Body of pancreas (tissue), 4 donors: ENCODE measurements at regions not wholly inside any gene's neighbourhood (a gene's known extent, or its start where the extent isn't known, plus 50 kb on each side); places are given as distances from the start of the nearest gene placed in this dataset.

ENCODE experiments used
- ATAC-seq: fragments of 150-250 bp; one replicate; pipeline ENCODE4 v1.9.1; 2016
- DNase-seq, 4 donors: peaks; one replicate each; pipeline ENCODE4 v3.0.0-alpha.2; 2019
- H3K27ac ChIP-seq, 4 donors: fragments of 200-600 bp; sonication (generic); 1 replicate in 3 of 4; 2 replicates in 1 of 4; pipeline versions ENCODE4 v1.5.1 to v1.6.1; 2016 to 2019; ENCODE audit warnings: mild to moderate bottlenecking in 1 of 4, mixed read lengths in 1 of 4, moderate library complexity in 1 of 4
- H3K27me3 ChIP-seq, 2 donors: fragments of 200-600 bp; sonication (generic); one replicate each; pipeline ENCODE4 v1.6.0; 2016; ENCODE audit warnings: mild to moderate bottlenecking in 1 of 2
- H3K36me3 ChIP-seq, 2 donors: fragments of 200-600 bp; sonication (generic); replicated peaks in 1 of 2; 2 replicates each; pipeline ENCODE4 v1.5.1; 2016; ENCODE audit warnings: low read depth in 2 of 2; ENCODE audit not compliant: insufficient read depth in 1 of 2
- H3K4me1 ChIP-seq: fragments of 200-600 bp; sonication (generic); one replicate; pipeline ENCODE4 v1.6.0; 2016
- H3K4me3 ChIP-seq, 2 donors: fragments of 200-600 bp; sonication (generic); 1 replicate in 1 of 2; 2 replicates in 1 of 2; pipeline ENCODE4 v1.5.1; 2016 to 2019
- H3K9me3 ChIP-seq, 3 donors: fragments of 200-600 bp; sonication (generic); 1 replicate in 2 of 3; 2 replicates in 1 of 3; pipeline ENCODE4 v1.5.1; 2016
- CTCF ChIP-seq, 7 experiments: fragments of 450-650 bp in 4 of 7; fragments of 200-600 bp in 3 of 7; sonication (generic) in 3 of 7; IDR thresholded peaks; one replicate each; pipeline ENCODE4 v1.5.1; 2016 to 2019; ENCODE audit warnings: antibody characterized with exemption in 7 of 7
- POLR2A ChIP-seq, 3 donors: fragments of 450-650 bp; IDR thresholded peaks; one replicate each; pipeline ENCODE4 v1.6.1; 2016; ENCODE audit warnings: antibody characterized with exemption in 3 of 3, mild to moderate bottlenecking in 2 of 3
- WGBS, 2 donors: methylation state at CpG; one replicate each; pipeline ENCODE4 v1.1.5; 2017; 5-methylcytosine and 5-hydroxymethylcytosine counted together
- intact Hi-C: fragments of 100-400 bp; cut with DNase I; formaldehyde crosslinking; loops from one replicate; pipeline ENCODE4 v1.15.1; 2023

- Histone ChIP-seq H3K4me1 (no peaks in the 10 kb centered on the region), H3K9me3 (peaks cover 0 to 2% (median 0%) of the 10 kb centered on the region in 3 donors), H3K36me3 (no peaks in the 10 kb centered on the region), H3K4me3 (no peak overlapping the region), H3K27ac (no peak overlapping the region), H3K27me3 (no peaks in the 10 kb centered on the region)
- ATAC-seq (no peak), DNase-seq (no peak)
- WGBS, 2 donors = 68 to 76% methylated on average over 8 of the region's 8 CpGs
- TF ChIP-seq POLR2A (IDR thresholded peaks at IDR 0.05) = no peak
- no peak for TF ChIP-seq CTCF (IDR thresholded peaks at IDR 0.05)
- intact Hi-C loops = no loop called here
Measured at GRCh38 chr21:35825370-35826353, 234.7 kb downstream of the SETD4 start.

GRCh38 chr21:35824136-35824535 is 236.2 kb downstream of the SETD4 start:
- H3K27me3 ChIP-seq = no peaks in the 10 kb centered on the region
- ATAC-seq (no peak), DNase-seq (no peak)
- TF ChIP-seq CTCF (IDR thresholded peaks at IDR 0.05) (no peak), POLR2A (IDR thresholded peaks at IDR 0.05) (no peak)
- no peak overlapping the region for H3K4me3 ChIP-seq
- 65 to 88% methylated on average over 3 of the region's 3 CpGs for WGBS, 2 donors
- H3K36me3 ChIP-seq = no peaks in the 10 kb centered on the region
- no peaks in the 10 kb centered on the region for H3K9me3 ChIP-seq
- no peak overlapping the region for H3K27ac ChIP-seq
- no peaks in the 10 kb centered on the region for H3K4me1 ChIP-seq
- intact Hi-C loops = no loop called here

- H3K36me3 ChIP-seq = no peaks in the 10 kb centered on the region
- H3K9me3 ChIP-seq = no peaks in the 10 kb centered on the region
- no peaks in the 10 kb centered on the region for H3K27me3 ChIP-seq
- H3K4me1 ChIP-seq = no peaks in the 10 kb centered on the region
- H3K4me3 ChIP-seq = no peak overlapping the region
- TF ChIP-seq POLR2A (IDR thresholded peaks at IDR 0.05) (no peak), CTCF (IDR thresholded peaks at IDR 0.05) (no peak)
- ATAC-seq (no peak), DNase-seq (no peak)
- 86 to 91% methylated on average over 12 of the region's 12 CpGs for WGBS, 2 donors
- intact Hi-C loops = no loop called here
- H3K27ac ChIP-seq = no peak overlapping the region
Measured at GRCh38 chr21:35819134-35819533, 241.2 kb downstream of the SETD4 start.

GRCh38 chr21:35818597-35818996 is 241.7 kb downstream of the SETD4 start:
- H3K4me3 ChIP-seq = no peak overlapping the region
- H3K9me3 ChIP-seq = no peaks in the 10 kb centered on the region
- DNase-seq (no peak), ATAC-seq (no peak)
- no peaks in the 10 kb centered on the region for H3K27me3 ChIP-seq
- intact Hi-C loops = no loop called here
- no peak overlapping the region for H3K27ac ChIP-seq
- 73% methylated on average over 8 of the region's 8 CpGs for WGBS, 2 donors
- no peaks in the 10 kb centered on the region for H3K36me3 ChIP-seq
- TF ChIP-seq CTCF (IDR thresholded peaks at IDR 0.05) = no peak
- TF ChIP-seq POLR2A (IDR thresholded peaks at IDR 0.05) = no peak
- H3K4me1 ChIP-seq = no peaks in the 10 kb centered on the region
